NCI-H2196 treated with DMSO at 0.1 percent for 48 hours (cell line): ENCODE measurements at regions not wholly inside any gene's neighbourhood (a gene's known extent, or its start where the extent isn't known, plus 50 kb on each side); places are given as distances from the start of the nearest gene placed in this dataset.
"Not testable (repeated sequence)": the region's sequence is repeated elsewhere in the genome, so short reads cannot be mapped to it uniquely, and the experiment has no call there.

Experiments
- DNase-seq: peaks from one replicate; lab custom pipeline; 2025; ENCODE audit not compliant: unreplicated experiment; lab: John Stamatoyannopoulos, UW

GRCh38 chr5:174532455-174533453, 191.6 kb upstream of the MSX2 start:
- DNase-seq, result no peak

- DNase-seq, result no peak
Observed at GRCh38 chr5:174533751-174534241, 190.6 kb upstream of the MSX2 start.

GRCh38 chr5:174535669-174536068, 188.7 kb upstream of the MSX2 start:
- no peak for DNase-seq

DNA sequence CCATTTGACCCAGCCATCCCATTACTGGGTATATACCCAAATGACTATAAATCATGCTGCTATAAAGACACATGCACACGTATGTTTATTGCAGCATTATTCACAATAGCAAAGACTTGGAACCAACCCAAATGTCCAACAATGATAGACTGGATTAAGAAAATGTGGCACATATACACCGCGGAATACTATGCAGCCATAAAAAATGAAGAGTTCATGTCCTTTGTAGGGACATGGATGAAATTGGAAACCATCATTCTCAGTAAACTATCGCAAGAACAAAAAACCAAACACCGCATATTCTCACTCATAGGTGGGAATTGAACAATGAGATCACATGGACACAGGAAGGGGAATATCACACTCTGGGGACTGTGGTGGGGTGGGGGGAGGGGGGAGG, 184.6 kb upstream of the MSX2 start:
- DNase-seq, result not testable (repeated sequence)

GRCh38 chr5:174542037-174542436, 182.3 kb upstream of the MSX2 start:
- no peak for DNase-seq

- no peak for DNase-seq
Observed at GRCh38 chr5:174542471-174542870, 181.9 kb upstream of the MSX2 start.

DNA sequence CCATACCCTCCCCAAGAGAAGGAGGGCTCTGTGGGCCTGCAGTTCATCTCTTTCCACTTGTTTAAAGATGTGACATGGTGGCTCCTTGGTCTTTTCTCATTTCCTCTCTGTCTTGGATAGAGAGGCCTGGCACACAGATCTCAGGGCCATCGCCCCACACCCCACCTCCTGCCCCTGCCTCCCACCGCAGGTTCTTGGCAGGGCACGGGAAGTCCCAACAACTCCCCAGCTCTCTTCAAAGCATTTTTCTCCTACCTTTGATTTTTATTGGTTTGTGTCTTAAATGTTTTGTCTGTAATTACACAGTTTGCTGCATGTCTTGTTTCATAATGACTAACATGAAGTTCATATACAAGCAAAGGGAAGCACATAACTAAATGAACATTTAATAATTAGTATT, 178.5 kb upstream of the MSX2 start:
- no peak for DNase-seq

GRCh38 chr5:174547814-174548213, 176.6 kb upstream of the MSX2 start:
- DNase-seq, result no peak

DNA sequence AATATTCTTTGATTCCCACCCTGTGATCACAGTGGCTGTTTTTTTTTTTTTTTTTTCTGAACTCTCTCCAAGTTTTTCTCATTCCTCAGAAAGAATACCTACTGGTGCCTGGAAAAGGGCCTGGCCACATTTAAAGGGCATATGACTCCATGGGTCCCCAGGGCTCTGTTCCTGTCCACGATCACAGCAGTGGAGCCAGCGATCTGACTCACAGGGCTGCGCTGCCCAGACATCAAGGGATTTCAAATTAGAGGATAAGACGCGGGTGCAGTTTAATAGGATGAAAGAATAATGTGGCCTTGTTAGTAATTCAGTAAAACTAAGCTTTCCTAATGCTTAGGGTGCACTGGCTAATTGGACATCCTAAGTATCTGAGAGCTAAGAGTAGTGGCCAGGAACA, 175.1 kb upstream of the MSX2 start:
- no peak for DNase-seq

- DNase-seq, result no peak
Observed at GRCh38 chr5:174550026-174550425, 174.4 kb upstream of the MSX2 start.

DNA sequence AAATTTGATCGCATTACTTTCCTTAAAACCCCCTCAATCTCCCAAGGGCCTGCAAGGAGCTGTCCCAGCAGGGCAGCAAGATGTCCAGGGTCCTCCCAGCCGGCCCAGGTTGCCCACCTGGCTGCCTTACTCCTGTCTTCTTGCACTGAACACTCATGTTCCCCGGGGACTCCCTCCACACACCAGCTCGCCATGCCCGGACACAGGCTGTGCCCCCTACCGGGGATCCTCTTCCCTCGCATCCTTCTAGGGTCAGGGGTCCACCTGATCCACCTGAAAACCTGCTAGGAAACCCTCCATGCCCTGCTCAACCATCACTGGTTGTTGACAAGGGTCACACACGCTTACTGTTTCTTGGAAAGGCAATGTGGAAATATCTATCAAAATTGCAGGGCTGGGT, 172.0 kb upstream of the MSX2 start:
- DNase-seq, result no peak

- DNase-seq, result no peak
Observed at GRCh38 chr5:174553556-174553955, 170.8 kb upstream of the MSX2 start.

- DNase-seq, result no peak
Observed at GRCh38 chr5:174555726-174556125, 168.7 kb upstream of the MSX2 start.

DNA sequence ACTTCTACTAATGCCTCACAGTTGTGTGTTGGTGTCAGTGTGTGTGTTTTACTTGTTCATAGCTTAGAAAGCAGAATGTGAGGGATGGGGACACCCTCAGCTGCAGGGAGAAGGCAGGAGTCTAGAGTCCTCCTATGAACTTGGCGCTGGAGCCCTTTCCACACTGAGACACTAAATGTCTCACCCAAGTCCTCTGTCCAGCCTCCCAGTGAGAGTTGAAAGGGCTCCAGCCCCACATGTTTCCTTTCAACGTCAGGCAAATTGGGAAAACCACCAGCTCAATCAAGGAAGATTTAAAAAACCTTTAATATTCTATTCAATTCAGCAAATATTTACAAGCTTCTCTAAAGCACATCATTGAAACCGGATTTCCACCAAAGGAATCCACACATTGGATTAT, 167.6 kb upstream of the MSX2 start:
- DNase-seq, result no peak

DNA sequence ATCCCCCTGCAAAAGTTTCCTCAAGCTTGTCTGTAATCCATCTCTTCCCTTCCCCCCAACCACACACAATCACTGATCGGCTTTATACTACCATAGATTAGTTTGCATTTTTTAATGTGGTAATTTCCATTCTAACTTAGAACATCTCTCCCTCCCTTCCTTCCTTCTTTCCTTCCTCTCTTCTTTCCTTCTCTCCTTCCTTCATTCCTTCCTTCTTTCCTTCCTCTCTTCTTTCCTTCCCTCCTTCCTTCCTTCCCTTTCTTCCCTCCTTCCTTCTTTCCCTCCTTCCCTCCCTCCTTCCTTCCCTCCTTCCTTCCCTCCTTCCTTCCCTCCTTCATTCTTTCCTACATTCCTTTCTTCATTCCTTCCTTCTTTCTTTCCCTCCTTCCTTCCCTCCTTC, 166.2 kb upstream of the MSX2 start:
- DNase-seq, result no peak

GRCh38 chr5:174559141-174559540, 165.2 kb upstream of the MSX2 start:
- DNase-seq, result no peak

DNA sequence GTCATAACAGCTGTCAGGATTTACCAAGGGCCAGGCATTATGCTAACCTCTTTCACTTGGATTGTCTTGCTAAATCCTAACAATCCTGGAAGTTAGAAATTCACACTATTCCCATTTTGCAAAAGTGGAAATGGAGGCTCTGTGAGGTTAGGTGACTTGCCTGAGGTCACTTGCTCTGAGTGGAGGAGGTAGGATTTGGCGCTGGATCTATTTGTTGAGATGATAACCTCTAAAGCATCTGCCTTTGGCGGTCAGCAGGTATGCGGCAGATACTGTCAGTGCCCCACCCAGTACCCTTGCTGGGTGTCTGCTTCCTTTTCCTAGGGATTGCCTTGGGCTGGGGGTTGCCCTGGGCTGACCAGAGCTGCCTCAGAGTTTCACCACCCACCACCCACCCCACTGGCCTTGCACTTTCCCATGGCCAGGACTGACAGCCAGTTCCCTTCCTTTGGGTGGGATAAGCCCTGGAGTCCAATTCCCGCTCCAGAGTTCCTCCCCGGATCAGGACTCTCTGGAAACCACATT, 164.8 kb upstream of the MSX2 start:
- no peak for DNase-seq

DNA sequence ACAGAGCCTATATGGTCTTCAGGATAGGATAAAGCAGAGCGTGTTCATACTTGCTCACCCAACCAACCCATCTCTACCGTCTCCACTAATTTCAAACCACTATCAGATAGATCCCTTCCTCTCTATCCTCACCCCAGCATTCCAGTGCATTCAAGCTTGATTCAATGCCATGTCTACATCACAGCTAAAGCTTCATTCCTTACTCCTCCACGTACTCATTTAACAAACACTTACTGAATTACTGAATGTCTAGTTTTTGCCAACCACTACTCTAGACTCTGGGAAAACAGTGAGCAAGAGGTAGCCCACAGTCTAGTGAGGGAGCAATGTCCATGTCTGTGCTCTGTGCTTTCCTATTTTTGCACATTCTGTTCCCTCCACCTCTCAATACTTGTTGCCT, 163.5 kb upstream of the MSX2 start:
- DNase-seq, result no peak

- not testable (repeated sequence) for DNase-seq
Observed at GRCh38 chr5:174563040-174563439, 161.3 kb upstream of the MSX2 start.

DNA sequence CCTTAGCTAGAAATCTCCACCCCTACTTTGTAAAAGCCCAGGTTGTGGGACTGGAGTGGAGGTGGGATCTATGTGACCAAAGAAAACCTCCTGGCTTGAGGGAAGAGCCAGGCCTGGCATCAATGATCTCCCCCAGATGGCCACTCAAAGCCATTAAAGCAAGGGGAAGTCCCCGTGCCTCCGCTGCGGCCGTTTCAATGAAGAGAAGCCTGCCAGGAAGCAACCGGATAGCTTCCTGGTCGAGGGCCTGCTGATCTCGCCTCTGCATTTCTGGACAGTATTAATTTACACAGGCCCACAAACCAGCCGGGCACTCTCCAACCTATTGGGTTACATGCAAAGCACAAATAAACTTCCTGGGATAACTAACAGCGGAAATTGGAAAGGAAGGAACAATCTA, 160.5 kb upstream of the MSX2 start:
- DNase-seq, result no peak

- DNase-seq, result no peak
Observed at GRCh38 chr5:174567506-174568141, 156.8 kb upstream of the MSX2 start.

- no peak for DNase-seq
Observed at GRCh38 chr5:174570662-174571061, 153.7 kb upstream of the MSX2 start.
